Fibroblast of villous mesenchyme (primary cell): ENCODE measurements at regions not wholly inside any gene's neighbourhood (a gene's known extent, or its start where the extent isn't known, plus 50 kb on each side); places are given as distances from the start of the nearest gene placed in this dataset.

Source experiments
- DNase-seq: peaks from one replicate; pipeline ENCODE4 v3.0.0-alpha.2; 2010; ENCODE audit warnings: low read depth
- H3K4me3 ChIP-seq: 2 replicates; pipeline ENCODE4 v1.5.1; 2011; ENCODE audit warnings: low read depth, mild to moderate bottlenecking, low read length
- CTCF ChIP-seq: IDR thresholded peaks from 2 replicates; pipeline ENCODE4 v1.5.1; 2012; ENCODE audit warnings: low read depth, mild to moderate bottlenecking, low read length; ENCODE audit not compliant: insufficient read depth

DNA sequence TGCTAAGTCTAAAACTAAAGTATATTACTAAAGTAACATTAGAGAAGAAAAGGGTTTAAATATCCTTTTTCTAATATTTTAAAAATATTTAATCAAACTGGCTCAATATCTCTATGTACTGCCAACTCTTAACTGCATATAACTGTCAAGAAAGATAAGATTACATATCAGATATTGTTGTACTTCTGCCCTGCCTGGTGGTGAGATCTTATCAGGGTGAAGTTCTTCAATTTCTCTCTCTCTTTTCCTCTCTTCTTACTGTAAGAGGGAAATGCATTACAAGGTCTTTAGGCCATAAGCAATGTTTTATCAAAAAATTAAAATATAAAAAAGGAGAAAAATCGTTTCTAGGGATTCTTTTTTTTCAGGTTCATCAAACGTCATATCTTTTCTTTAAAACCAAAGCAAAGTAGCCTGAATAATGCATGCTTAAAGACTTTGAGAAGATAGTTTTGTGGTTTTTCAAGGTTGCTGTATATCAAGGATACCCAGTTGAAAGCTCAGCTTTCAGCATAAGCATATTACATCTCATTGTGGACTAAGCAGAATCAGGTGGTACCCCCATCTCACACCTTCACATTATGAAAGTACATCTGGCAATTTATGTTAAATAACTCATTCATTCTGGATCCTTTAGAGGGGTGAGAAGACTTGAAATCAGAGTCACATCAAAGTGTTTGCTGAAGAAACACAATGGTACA, 1625.7 kb upstream of the SLC10A2 start:
- H3K4me3 ChIP-seq = no peak overlapping the region
- no peak for DNase-seq
- TF ChIP-seq CTCF = no peak

GRCh38 chr13:104686484-104686883, 1620.3 kb upstream of the SLC10A2 start:
- TF ChIP-seq CTCF = no peak
- H3K4me3 ChIP-seq = no peak overlapping the region
- DNase-seq = no peak

DNA sequence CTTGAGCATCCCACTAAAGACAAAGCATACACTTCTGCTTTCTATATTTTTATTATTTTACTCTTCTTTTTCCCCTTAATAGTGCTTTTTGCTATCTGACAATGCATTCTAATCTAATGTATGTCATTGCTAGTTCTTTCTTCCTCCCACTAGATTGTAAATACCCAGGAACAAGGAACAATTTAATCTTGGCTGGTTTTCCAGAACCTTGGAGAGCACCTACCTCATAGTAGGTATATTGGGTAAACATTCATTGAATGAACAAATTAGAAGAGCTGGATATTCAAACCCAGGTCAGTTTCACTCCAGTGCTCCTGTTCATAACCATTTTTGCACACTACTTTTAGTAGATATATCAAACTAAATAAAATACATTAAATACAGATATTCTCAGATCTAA, 1617.6 kb upstream of the SLC10A2 start:
- TF ChIP-seq CTCF = no peak
- no peak overlapping the region for H3K4me3 ChIP-seq
- DNase-seq = no peak

- H3K4me3 ChIP-seq = no peak overlapping the region
- DNase-seq = no peak
- no peak for TF ChIP-seq CTCF
Observed at GRCh38 chr13:104678161-104678560, 1611.9 kb upstream of the SLC10A2 start.

DNA sequence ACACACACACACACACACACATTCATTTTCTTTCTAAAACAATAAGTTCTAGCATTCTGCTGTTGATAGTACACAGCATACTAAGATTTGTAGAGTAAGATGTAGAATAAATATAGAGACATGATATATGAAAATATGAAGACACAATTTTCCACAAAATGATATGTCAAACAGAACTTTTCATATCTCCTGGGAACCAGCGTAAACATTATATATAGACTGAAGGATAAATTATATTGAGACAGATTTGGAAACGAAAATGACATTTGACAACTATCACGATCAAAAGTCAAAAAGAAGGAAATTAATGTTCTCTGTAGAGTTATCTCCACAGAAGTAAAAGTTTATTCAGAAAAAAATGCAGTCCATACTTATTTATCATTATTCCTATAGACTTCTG, 1605.7 kb upstream of the SLC10A2 start:
- no peak for TF ChIP-seq CTCF
- no peak overlapping the region for H3K4me3 ChIP-seq
- no peak for DNase-seq

- no peak for TF ChIP-seq CTCF
- no peak overlapping the region for H3K4me3 ChIP-seq
- no peak for DNase-seq
Observed at GRCh38 chr13:104657196-104657595, 1591.0 kb upstream of the SLC10A2 start.

DNA sequence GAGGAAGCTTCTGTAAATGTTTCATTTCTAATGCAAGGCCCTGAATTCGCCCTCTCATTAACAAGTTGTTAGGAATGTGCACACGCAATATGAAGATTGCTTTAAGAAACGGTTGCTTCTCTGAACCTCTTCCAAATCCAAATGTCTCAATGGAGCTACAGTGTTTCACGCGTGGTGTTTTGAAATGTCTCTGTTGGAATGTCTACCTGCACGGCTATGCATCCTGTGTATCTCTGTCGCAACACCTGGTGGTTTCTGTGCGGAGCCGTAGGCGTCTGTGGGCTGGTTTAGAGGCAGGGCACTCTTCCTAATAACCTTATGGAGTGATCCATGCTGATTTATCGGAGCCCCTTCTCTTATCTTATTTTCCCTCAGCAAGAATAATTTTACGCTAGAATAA, 1584.2 kb upstream of the SLC10A2 start:
- no peak overlapping the region for H3K4me3 ChIP-seq
- DNase-seq = no peak
- no peak for TF ChIP-seq CTCF
